Natural killer cell treated with Interleukin-12 subunit alpha and Interleukin-12 subunit beta and Interleukin-15 and Interleukin-18, amount 100 ng/mL, for 72 hours (primary cell): ENCODE measurements at regions not wholly inside any gene's neighbourhood (a gene's known extent, or its start where the extent isn't known, plus 50 kb on each side); places are given as distances from the start of the nearest gene placed in this dataset.

Source experiments
- ATAC-seq, 2 donors: fragments of 150-1000 bp; cut with Tn5 transposase in 1 of 2; sonication (Bioruptor Pico), chemical (Tn5 transposase) in 1 of 2; 2 replicates each; pipeline ENCODE4 v1.10.0; 2021
- DNase-seq: peaks from one replicate; pipeline ENCODE4 v3.0.0; 2022; ENCODE audit warnings: low spot score
- H3K27ac Mint-ChIP-seq, 2 donors: 1 replicate in 1 of 2; 2 replicates in 1 of 2; pipeline ENCODE4 v1.8.0; 2022; ENCODE audit warnings: mixed read lengths in 2 of 2, mild to moderate bottlenecking in 1 of 2, moderate library complexity in 1 of 2
- H3K27me3 Mint-ChIP-seq, 2 donors: 1 replicate in 1 of 2; 2 replicates in 1 of 2; pipeline ENCODE4 v1.8.0; 2022; ENCODE audit warnings: mixed read lengths in 2 of 2
- H3K36me3 Mint-ChIP-seq: one replicate; pipeline ENCODE4 v1.8.0; 2022; ENCODE audit warnings: mixed read lengths
- H3K4me1 Mint-ChIP-seq, 2 donors: 1 replicate in 1 of 2; 2 replicates in 1 of 2; pipeline ENCODE4 v1.8.0; 2022; ENCODE audit warnings: low read depth in 2 of 2, mixed read lengths in 2 of 2, mild to moderate bottlenecking in 1 of 2
- H3K4me3 Mint-ChIP-seq: one replicate; pipeline ENCODE4 v1.8.0; 2022; ENCODE audit warnings: mixed read lengths
- H3K9me3 Mint-ChIP-seq: 2 replicates; pipeline ENCODE4 v1.8.0; 2022; ENCODE audit warnings: mixed read lengths

GRCh38 chr19:30877661-30878113 is 471.5 kb downstream of the TSHZ3 start:
- Mint-ChIP-seq H3K27me3 (peaks cover 0 to 6% of the 10 kb centered on the region in 2 donors), H3K9me3 (no peaks in the 10 kb centered on the region), H3K4me3 (no peak overlapping the region), H3K4me1 (peaks cover 0 to 2% of the 10 kb centered on the region in 2 donors), H3K27ac (no peak overlapping the region), H3K36me3 (no peaks in the 10 kb centered on the region)
- no peak for DNase-seq
- peak in 1 of 2 donors; percentile 41 for ATAC-seq

- Mint-ChIP-seq H3K27ac (no peak overlapping the region), H3K27me3 (peaks cover 6 to 10% of the 10 kb centered on the region in 2 donors), H3K4me3 (no peak overlapping the region), H3K9me3 (no peaks in the 10 kb centered on the region), H3K36me3 (no peaks in the 10 kb centered on the region), H3K4me1 (no peaks in the 10 kb centered on the region)
- ATAC-seq (no peak), DNase-seq (no peak)
Observed at GRCh38 chr19:30873691-30874090, 475.5 kb downstream of the TSHZ3 start.

GRCh38 chr19:30873003-30873402 is 476.2 kb downstream of the TSHZ3 start:
- ATAC-seq: no peak
- H3K4me1 Mint-ChIP-seq: no peaks in the 10 kb centered on the region
- H3K27ac Mint-ChIP-seq: no peak overlapping the region
- H3K4me3 Mint-ChIP-seq: no peak overlapping the region
- no peaks in the 10 kb centered on the region for H3K36me3 Mint-ChIP-seq
- H3K27me3 Mint-ChIP-seq: peaks cover 8 to 10% of the 10 kb centered on the region in 2 donors
- H3K9me3 Mint-ChIP-seq: no peaks in the 10 kb centered on the region
- no peak for DNase-seq

GRCh38 chr19:30871979-30872378 is 477.3 kb downstream of the TSHZ3 start:
- ATAC-seq (no peak), DNase-seq (no peak)
- peaks cover 7 to 17% of the 10 kb centered on the region in 2 donors for H3K27me3 Mint-ChIP-seq
- H3K27ac Mint-ChIP-seq: no peak overlapping the region
- no peaks in the 10 kb centered on the region for H3K9me3 Mint-ChIP-seq
- H3K36me3 Mint-ChIP-seq: no peaks in the 10 kb centered on the region
- H3K4me1 Mint-ChIP-seq: no peaks in the 10 kb centered on the region
- H3K4me3 Mint-ChIP-seq: no peak overlapping the region

GRCh38 chr19:30870876-30871275 is 478.4 kb downstream of the TSHZ3 start:
- Mint-ChIP-seq H3K9me3 (no peaks in the 10 kb centered on the region), H3K4me3 (no peak overlapping the region), H3K27ac (no peak overlapping the region), H3K27me3 (peaks cover 7 to 22% of the 10 kb centered on the region in 2 donors), H3K4me1 (no peaks in the 10 kb centered on the region), H3K36me3 (no peaks in the 10 kb centered on the region)
- DNase-seq (no peak), ATAC-seq (no peak)

- Mint-ChIP-seq H3K4me3 (no peak overlapping the region), H3K27me3 (peaks cover 11 to 39% of the 10 kb centered on the region in 2 donors), H3K4me1 (no peaks in the 10 kb centered on the region), H3K9me3 (no peaks in the 10 kb centered on the region), H3K36me3 (no peaks in the 10 kb centered on the region), H3K27ac (no peak overlapping the region)
- ATAC-seq (no peak), DNase-seq (no peak)
Observed at GRCh38 chr19:30865511-30865910, 483.7 kb downstream of the TSHZ3 start.

GRCh38 chr19:30864391-30865215 is 484.6 kb downstream of the TSHZ3 start:
- Mint-ChIP-seq H3K9me3 (no peaks in the 10 kb centered on the region), H3K4me1 (no peaks in the 10 kb centered on the region), H3K27me3 (peaks cover 7 to 34% of the 10 kb centered on the region in 2 donors), H3K36me3 (no peaks in the 10 kb centered on the region), H3K4me3 (no peak overlapping the region), H3K27ac (no peak overlapping the region)
- no peak for DNase-seq
- no peak for ATAC-seq

- H3K27ac Mint-ChIP-seq: no peak overlapping the region
- no peaks in the 10 kb centered on the region for H3K4me1 Mint-ChIP-seq
- H3K9me3 Mint-ChIP-seq: no peaks in the 10 kb centered on the region
- ATAC-seq (no peak), DNase-seq (no peak)
- no peak overlapping the region for H3K4me3 Mint-ChIP-seq
- H3K36me3 Mint-ChIP-seq: no peaks in the 10 kb centered on the region
- peaks cover 7 to 30% of the 10 kb centered on the region in 2 donors for H3K27me3 Mint-ChIP-seq
Observed at GRCh38 chr19:30862876-30863275, 486.4 kb downstream of the TSHZ3 start.

- Mint-ChIP-seq H3K9me3 (no peaks in the 10 kb centered on the region), H3K27me3 (peaks cover 7 to 22% of the 10 kb centered on the region in 2 donors), H3K4me1 (no peaks in the 10 kb centered on the region), H3K27ac (no peak overlapping the region), H3K36me3 (no peaks in the 10 kb centered on the region), H3K4me3 (no peak overlapping the region)
- ATAC-seq (no peak), DNase-seq (no peak)
Observed at GRCh38 chr19:30861919-30862318, 487.3 kb downstream of the TSHZ3 start.

- Mint-ChIP-seq H3K27ac (no peak overlapping the region), H3K27me3 (peaks cover 7 to 15% of the 10 kb centered on the region in 2 donors), H3K4me1 (no peaks in the 10 kb centered on the region)
Observed at GRCh38 chr19:30857966-30858490, 485.8 kb downstream of the ZNF536 start.

GRCh38 chr19:30857388-30857787 is 485.2 kb downstream of the ZNF536 start:
- H3K4me1 Mint-ChIP-seq: no peaks in the 10 kb centered on the region
- no peaks in the 10 kb centered on the region for H3K36me3 Mint-ChIP-seq
- H3K27ac Mint-ChIP-seq: no peak overlapping the region
- DNase-seq (no peak), ATAC-seq (no peak)
- peaks cover 8% of the 10 kb centered on the region in 2 donors for H3K27me3 Mint-ChIP-seq
- no peaks in the 10 kb centered on the region for H3K9me3 Mint-ChIP-seq
- H3K4me3 Mint-ChIP-seq: no peak overlapping the region

More at GRCh38 chr19:30857966-30858490, 485.8 kb downstream of the ZNF536 start:
- H3K9me3 Mint-ChIP-seq: no peaks in the 10 kb centered on the region
- DNase-seq (no peak), ATAC-seq (no peak)
- H3K36me3 Mint-ChIP-seq: no peaks in the 10 kb centered on the region
- no peak overlapping the region for H3K4me3 Mint-ChIP-seq

- Mint-ChIP-seq H3K4me3 (no peak overlapping the region), H3K4me1 (no peaks in the 10 kb centered on the region), H3K27me3 (peaks cover 7 to 8% of the 10 kb centered on the region in 2 donors), H3K36me3 (no peaks in the 10 kb centered on the region), H3K27ac (no peak overlapping the region), H3K9me3 (no peaks in the 10 kb centered on the region)
- DNase-seq: no peak
- no peak for ATAC-seq
Observed at GRCh38 chr19:30856786-30857185, 484.6 kb downstream of the ZNF536 start.

- no peak overlapping the region for H3K27ac Mint-ChIP-seq
- ATAC-seq: no peak
- no peaks in the 10 kb centered on the region for H3K36me3 Mint-ChIP-seq
- peaks cover 4 to 6% of the 10 kb centered on the region in 2 donors for H3K27me3 Mint-ChIP-seq
- H3K4me3 Mint-ChIP-seq: no peak overlapping the region
- H3K9me3 Mint-ChIP-seq: no peaks in the 10 kb centered on the region
- H3K4me1 Mint-ChIP-seq: no peaks in the 10 kb centered on the region
- no peak for DNase-seq
Observed at GRCh38 chr19:30856376-30856775, 484.2 kb downstream of the ZNF536 start.

- no peaks in the 10 kb centered on the region for H3K9me3 Mint-ChIP-seq
- H3K27me3 Mint-ChIP-seq: peaks cover 0 to 2% of the 10 kb centered on the region in 2 donors
- H3K4me3 Mint-ChIP-seq: no peak overlapping the region
- ATAC-seq (no peak), DNase-seq (no peak)
- H3K4me1 Mint-ChIP-seq: no peaks in the 10 kb centered on the region
- H3K27ac Mint-ChIP-seq: no peak overlapping the region
- no peaks in the 10 kb centered on the region for H3K36me3 Mint-ChIP-seq
Observed at GRCh38 chr19:30855442-30855841, 483.3 kb downstream of the ZNF536 start.
